Choroid plexus epithelial cell (primary cell): ENCODE measurements at regions not wholly inside any gene's neighbourhood (a gene's known extent, or its start where the extent isn't known, plus 50 kb on each side); places are given as distances from the start of the nearest gene placed in this dataset.

Experiments used
- DNase-seq: peaks from one replicate; pipeline ENCODE4 v3.0.0-alpha.2; 2010; ENCODE audit warnings: low read depth
- H3K4me3 ChIP-seq: 2 replicates; pipeline ENCODE4 v1.5.1; 2011; ENCODE audit warnings: low read depth, mild to moderate bottlenecking, control low read depth, low read length, moderate library complexity
- TF ChIP-seq, protein P1 (sequence below): conservative IDR thresholded peaks from 2 replicates; pipeline ENCODE4 v1.5.1; 2011; ENCODE audit warnings: low read depth, mild to moderate bottlenecking, control low read depth, inconsistent platforms, low read length, moderate library complexity

DNA sequence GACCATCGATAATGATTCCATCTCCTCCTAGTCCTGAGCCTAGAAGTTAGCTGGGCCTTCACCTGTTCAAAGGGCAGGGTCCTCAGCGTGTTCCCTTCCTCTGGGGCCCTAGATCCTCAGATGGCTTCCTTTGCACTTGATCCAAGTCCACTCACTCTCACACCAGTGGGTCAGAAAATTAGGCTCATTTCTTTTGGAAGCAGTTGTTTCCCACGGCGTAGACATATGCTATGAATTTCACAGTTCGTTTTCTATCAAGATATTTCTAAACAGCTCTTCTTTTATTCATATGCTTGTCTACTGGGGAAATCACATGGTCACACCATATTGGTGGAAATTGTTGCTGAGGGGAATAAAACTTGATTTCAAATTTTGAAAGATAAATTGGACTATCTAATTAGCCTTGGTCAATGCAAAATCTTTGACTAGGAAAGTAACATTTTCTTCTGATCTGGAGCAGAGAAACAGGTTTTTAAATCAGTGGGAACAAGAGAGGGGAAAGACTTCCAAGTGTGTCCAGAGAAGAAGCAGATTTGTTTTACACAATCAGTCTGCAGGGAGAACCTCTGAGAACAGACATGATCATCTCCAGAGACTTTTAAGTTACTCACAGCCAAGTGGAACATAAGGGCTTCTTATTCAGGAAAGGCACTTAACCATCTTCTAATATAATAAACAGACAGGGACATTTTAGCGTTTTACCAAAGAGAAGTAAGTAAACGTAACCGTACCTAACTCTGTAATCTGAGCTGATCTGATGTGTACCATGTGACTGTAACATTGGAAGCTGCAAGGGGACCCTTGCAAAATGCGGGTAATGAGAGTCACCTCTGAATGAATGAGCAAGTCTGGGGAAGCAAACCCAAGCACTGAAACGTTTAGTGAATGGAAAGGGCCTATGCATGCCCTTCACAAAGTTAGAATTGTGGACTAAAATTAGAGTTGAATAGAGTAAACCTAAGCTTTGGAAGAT, 455.7 kb upstream of the FAT1 start:
- H3K4me3 ChIP-seq = no peak overlapping the region
- TF ChIP-seq, protein P1, sequence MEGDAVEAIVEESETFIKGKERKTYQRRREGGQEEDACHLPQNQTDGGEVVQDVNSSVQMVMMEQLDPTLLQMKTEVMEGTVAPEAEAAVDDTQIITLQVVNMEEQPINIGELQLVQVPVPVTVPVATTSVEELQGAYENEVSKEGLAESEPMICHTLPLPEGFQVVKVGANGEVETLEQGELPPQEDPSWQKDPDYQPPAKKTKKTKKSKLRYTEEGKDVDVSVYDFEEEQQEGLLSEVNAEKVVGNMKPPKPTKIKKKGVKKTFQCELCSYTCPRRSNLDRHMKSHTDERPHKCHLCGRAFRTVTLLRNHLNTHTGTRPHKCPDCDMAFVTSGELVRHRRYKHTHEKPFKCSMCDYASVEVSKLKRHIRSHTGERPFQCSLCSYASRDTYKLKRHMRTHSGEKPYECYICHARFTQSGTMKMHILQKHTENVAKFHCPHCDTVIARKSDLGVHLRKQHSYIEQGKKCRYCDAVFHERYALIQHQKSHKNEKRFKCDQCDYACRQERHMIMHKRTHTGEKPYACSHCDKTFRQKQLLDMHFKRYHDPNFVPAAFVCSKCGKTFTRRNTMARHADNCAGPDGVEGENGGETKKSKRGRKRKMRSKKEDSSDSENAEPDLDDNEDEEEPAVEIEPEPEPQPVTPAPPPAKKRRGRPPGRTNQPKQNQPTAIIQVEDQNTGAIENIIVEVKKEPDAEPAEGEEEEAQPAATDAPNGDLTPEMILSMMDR = no peak
- no peak for DNase-seq

DNA sequence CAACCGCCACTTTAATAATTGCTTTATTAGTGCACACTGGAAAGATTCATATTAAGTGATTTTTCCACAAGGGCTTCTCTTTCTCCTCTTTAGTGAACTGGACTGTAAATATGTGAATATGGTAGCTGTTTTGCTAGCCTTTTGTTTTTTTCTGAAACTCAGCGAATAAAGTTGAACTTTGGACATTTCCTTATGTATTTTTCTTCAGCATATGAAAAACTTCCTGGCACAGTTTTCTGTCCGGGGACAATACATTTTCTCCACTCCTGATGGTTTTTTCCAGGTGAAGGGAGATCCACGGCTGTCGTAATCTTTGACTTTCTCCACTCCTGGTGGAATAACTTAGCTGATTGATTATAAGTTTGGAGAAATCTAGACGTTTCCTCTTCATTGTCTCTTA, 457.4 kb upstream of the FAT1 start:
- H3K4me3 ChIP-seq = no peak overlapping the region
- no peak for DNase-seq
- TF ChIP-seq, protein P1 = no peak

DNA sequence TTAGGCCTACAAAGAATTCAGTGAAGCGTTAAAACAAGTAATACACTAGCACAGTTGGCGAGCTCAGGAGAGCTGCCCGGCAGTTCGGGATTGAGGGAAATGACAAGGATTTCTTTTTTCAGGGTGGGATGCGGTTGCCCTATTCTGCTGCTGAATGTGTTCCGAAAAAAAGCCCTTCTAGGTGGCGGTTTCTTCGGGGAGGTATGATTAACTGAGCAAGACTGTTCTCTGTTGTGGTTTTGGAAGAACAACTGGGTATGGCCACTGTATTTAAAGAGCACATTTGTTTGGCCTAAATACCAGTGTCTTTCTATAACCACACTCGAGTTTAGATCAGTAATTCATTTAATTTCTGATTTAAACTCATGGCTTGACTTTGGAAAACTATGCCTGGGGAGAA, 459.7 kb upstream of the FAT1 start:
- DNase-seq = no peak
- TF ChIP-seq, protein P1 = no peak

DNA sequence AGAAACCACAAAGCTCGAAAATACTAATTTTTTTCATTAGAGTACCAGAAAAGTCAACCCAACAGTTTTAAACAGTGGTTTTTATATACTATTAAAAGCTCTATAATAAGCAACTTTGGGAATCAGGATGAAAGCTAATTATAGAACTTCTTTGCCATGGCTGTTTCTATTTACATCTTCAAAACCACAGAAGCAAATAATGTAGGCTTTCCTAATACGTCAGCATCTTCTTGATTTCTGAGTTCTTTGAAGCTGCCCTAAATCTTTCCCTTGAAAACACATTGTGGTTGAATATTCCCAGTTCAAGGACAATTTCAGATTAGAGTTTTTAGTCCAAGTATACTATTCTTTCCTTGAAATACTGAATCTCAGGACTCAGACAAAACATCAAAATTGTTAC, 460.2 kb upstream of the FAT1 start:
- no peak for DNase-seq
- TF ChIP-seq, protein P1 = no peak

More for the DNA sequence above, 459.7 kb upstream of the FAT1 start:
- no peak overlapping the region for H3K4me3 ChIP-seq

DNA sequence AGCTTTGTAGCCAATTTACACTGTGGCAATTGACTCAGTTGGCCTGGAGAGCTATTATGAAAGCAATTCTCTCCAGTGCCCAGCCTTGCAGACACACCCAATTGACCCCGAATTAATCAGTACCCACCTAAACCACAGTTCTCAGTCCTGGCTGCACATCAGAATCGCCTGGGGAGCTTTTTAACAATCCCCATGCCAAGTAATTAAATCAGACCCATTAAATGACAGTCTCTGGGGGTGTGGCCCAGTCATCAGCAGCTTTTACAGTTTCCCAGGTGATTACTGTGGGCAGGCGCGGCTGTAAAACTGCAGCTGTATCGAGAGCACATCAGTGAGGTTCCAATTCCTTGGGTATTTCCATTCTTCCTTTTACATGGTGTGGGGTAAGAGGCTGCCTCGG, 460.9 kb upstream of the FAT1 start:
- DNase-seq = no peak
- TF ChIP-seq, protein P1 = no peak
- no peak overlapping the region for H3K4me3 ChIP-seq

More for the DNA sequence above, 460.2 kb upstream of the FAT1 start:
- H3K4me3 ChIP-seq = no peak overlapping the region

DNA sequence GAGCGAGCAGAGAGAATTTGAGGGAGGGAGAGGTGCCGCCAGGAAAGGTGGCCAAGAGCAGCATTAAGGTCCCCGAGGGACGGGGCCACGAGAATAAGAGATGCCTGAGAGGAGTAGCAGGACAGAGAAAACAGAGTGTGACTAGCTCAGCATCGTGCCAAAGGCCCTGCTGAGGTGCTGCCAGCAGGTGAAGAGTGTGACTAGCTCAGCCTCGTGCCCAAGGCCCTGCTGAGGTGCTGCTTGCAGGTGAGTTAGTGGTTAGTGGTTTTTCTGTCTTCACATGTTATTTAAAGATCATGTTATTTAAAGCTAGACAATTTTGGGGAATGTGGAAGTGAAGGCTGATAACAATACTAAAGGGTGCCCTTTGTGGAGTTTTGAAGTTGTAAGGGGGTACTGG, 464.5 kb upstream of the FAT1 start:
- H3K4me3 ChIP-seq = no peak overlapping the region
- TF ChIP-seq, protein P1 = no peak
- DNase-seq = no peak

DNA sequence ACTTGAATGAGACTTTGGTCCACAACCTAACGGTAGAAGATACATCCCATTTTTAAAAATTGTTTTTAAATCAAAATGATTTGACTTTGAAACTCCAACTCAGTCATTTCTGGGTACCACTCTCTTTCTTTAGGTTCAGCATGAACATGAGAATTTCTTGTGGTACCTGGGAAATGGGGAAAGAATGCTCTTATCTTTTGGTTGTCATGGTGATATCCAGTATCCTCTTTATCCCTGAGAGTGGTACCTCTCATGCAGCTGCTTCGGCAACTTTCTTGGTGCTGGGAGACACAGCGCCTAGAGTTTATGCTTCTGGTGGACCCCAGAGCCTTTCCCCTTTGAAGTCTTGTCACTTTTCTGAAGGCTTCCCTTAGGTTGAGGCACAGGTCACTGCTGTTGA, 465.1 kb upstream of the FAT1 start:
- DNase-seq = no peak
- no peak overlapping the region for H3K4me3 ChIP-seq

More for the DNA sequence above, 465.1 kb upstream of the FAT1 start:
- TF ChIP-seq, protein P1 = no peak
